Neural cell (in vitro differentiated cells): ENCODE measurements at regions not wholly inside any gene's neighbourhood (a gene's known extent, or its start where the extent isn't known, plus 50 kb on each side); places are given as distances from the start of the nearest gene placed in this dataset.

ENCODE experiments used
- H2AFZ ChIP-seq: fragments of 200-600, 300-800 bp; sonication (generic), shearing (Covaris generic); 2 replicates; pipeline ENCODE4 v1.6.0; 2014; ENCODE audit warnings: low read depth, mild to moderate bottlenecking, antibody characterized with exemption, low read length, moderate library complexity
- H3F3A ChIP-seq: fragments of 200-600 bp; shearing (Covaris generic); 2 replicates; pipeline ENCODE4 v1.6.1; 2016; ENCODE audit warnings: mild to moderate bottlenecking, moderate library complexity, mixed read lengths, antibody characterized with exemption, low read length; ENCODE audit not compliant: insufficient read depth, poor library complexity, severe bottlenecking
- H3K27ac ChIP-seq: fragments of 200-600, 300-800 bp; sonication (generic), shearing (Covaris generic); 2 replicates; pipeline ENCODE4 v1.5.1; 2014; ENCODE audit warnings: mild to moderate bottlenecking, low read length, moderate library complexity
- H3K27me3 ChIP-seq: fragments of 300-800, 200-600 bp; sonication (generic), shearing (Covaris generic); 2 replicates; pipeline ENCODE4 v1.6.0; 2014; ENCODE audit warnings: mild to moderate bottlenecking, low read depth, low read length, moderate library complexity; ENCODE audit not compliant: insufficient read depth
- H3K36me3 ChIP-seq: fragments of 300-800, 200-600 bp; sonication (generic), shearing (Covaris generic); 2 replicates; pipeline ENCODE4 v1.5.1; 2014; ENCODE audit warnings: mild to moderate bottlenecking, antibody characterized with exemption, low read length, moderate library complexity; ENCODE audit not compliant: insufficient read depth
- H3K4me2 ChIP-seq: fragments of 300-800, 200-600 bp; sonication (generic), shearing (Covaris generic); 2 replicates; pipeline ENCODE4 v1.6.0; 2014; ENCODE audit warnings: mild to moderate bottlenecking, low read length
- H3K4me3 ChIP-seq: fragments of 300-800, 200-600 bp; sonication (generic), shearing (Covaris generic); 2 replicates; pipeline ENCODE4 v1.5.1; 2014; ENCODE audit warnings: mild to moderate bottlenecking, low read length, moderate library complexity
- H3K79me2 ChIP-seq: fragments of 200-600 bp; shearing (Covaris generic); replicated peaks from 2 replicates; pipeline ENCODE4 v1.6.0; 2014; ENCODE audit warnings: mild to moderate bottlenecking, low read length, moderate library complexity; ENCODE audit not compliant: insufficient read depth
- H3K9ac ChIP-seq: fragments of 300-800, 200-600 bp; sonication (generic), shearing (Covaris generic); 2 replicates; pipeline ENCODE4 v1.6.1; 2016; ENCODE audit warnings: mild to moderate bottlenecking, low read length, mixed read lengths
- H3K9me2 ChIP-seq: fragments of 200-600 bp; shearing (Covaris generic); 2 replicates; pipeline ENCODE4 v1.6.1; 2016; ENCODE audit warnings: mild to moderate bottlenecking, low read length, mixed read lengths; ENCODE audit not compliant: insufficient read depth
- H3K9me3 ChIP-seq: fragments of 200-600, 300-800 bp; sonication (generic), shearing (Covaris generic); 2 replicates; pipeline ENCODE4 v1.6.1; 2016; ENCODE audit warnings: mild to moderate bottlenecking, mixed run types, low read length, moderate library complexity, mixed read lengths
- H4K20me1 ChIP-seq: fragments of 200-600 bp; shearing (Covaris generic); 2 replicates; pipeline ENCODE4 v1.6.1; 2016; ENCODE audit warnings: mild to moderate bottlenecking, mixed run types; ENCODE audit not compliant: insufficient read depth
- CTCF ChIP-seq: fragments of 450-650 bp; IDR thresholded peaks from 2 replicates; pipeline ENCODE4 v1.5.1; 2014; ENCODE audit warnings: antibody characterized with exemption, mild to moderate bottlenecking, moderate library complexity; ENCODE audit not compliant: poor library complexity, severe bottlenecking
- EP300 ChIP-seq: fragments of 450-650 bp; conservative IDR thresholded peaks from 2 replicates; pipeline ENCODE4 v1.6.1; 2014; ENCODE audit warnings: antibody characterized with exemption, mild to moderate bottlenecking, moderate library complexity; ENCODE audit not compliant: poor library complexity, severe bottlenecking
- EZH2 ChIP-seq: fragments of 200-600, 300-800 bp; shearing (Covaris generic), sonication (generic); IDR thresholded peaks from 2 replicates; pipeline ENCODE4 v1.6.1; 2014; ENCODE audit warnings: antibody characterized with exemption, low read length, borderline replicate concordance, mild to moderate bottlenecking; ENCODE audit not compliant: insufficient read depth, poor library complexity, severe bottlenecking
- MXI1 ChIP-seq: fragments of 450-650 bp; conservative IDR thresholded peaks from 2 replicates; pipeline ENCODE4 v1.6.1; 2014; ENCODE audit warnings: antibody characterized with exemption, mild to moderate bottlenecking; ENCODE audit not compliant: poor library complexity, severe bottlenecking
- POLR2AphosphoS5 ChIP-seq: IDR thresholded peaks from 2 replicates; pipeline ENCODE4 v1.6.1; 2012
- RAD21 ChIP-seq: fragments of 450-650 bp; conservative IDR thresholded peaks from 2 replicates; pipeline ENCODE4 v1.6.1; 2014; ENCODE audit warnings: antibody characterized with exemption, mild to moderate bottlenecking, moderate library complexity
- REST ChIP-seq: IDR thresholded peaks from 2 replicates; pipeline ENCODE4 v1.6.1; 2012; ENCODE audit warnings: borderline replicate concordance
- SMC3 ChIP-seq: fragments of 450-650 bp; conservative IDR thresholded peaks from 2 replicates; pipeline ENCODE4 v1.6.1; 2014; ENCODE audit warnings: antibody characterized with exemption, mild to moderate bottlenecking, moderate library complexity; ENCODE audit not compliant: poor library complexity
- TAF1 ChIP-seq: IDR thresholded peaks from 2 replicates; pipeline ENCODE4 v1.6.1; 2012; ENCODE audit warnings: low read depth

- no peak overlapping the region for H3K4me2 ChIP-seq
- H3K9ac ChIP-seq = no peak overlapping the region
- H2AFZ ChIP-seq = no peak overlapping the region
- no peaks in the 10 kb centered on the region for H3F3A ChIP-seq
- TF ChIP-seq CTCF (no peak), EP300 (no peak), MXI1 (no peak), TAF1 (no peak), SMC3 (no peak), REST (no peak), POLR2AphosphoS5 (no peak), RAD21 (no peak), EZH2 (no peak)
- H3K27ac ChIP-seq = no peak overlapping the region
- H3K9me3 ChIP-seq = no peaks in the 10 kb centered on the region
- H3K9me2 ChIP-seq = no peaks in the 10 kb centered on the region
- no peaks in the 10 kb centered on the region for H3K36me3 ChIP-seq
- no peaks in the 10 kb centered on the region for H3K79me2 ChIP-seq
- no peaks in the 10 kb centered on the region for H4K20me1 ChIP-seq
- H3K27me3 ChIP-seq = no peaks in the 10 kb centered on the region
- H3K4me3 ChIP-seq = no peak overlapping the region
Measured at GRCh38 chr9:129455151-129455995, 165.5 kb downstream of the C9orf50 start.

GRCh38 chr9:129454467-129455067, 166.3 kb downstream of the C9orf50 start:
- no peak overlapping the region for H3K9ac ChIP-seq
- no peaks in the 10 kb centered on the region for H3K9me2 ChIP-seq
- H3K79me2 ChIP-seq = no peaks in the 10 kb centered on the region
- no peak overlapping the region for H2AFZ ChIP-seq
- no peak overlapping the region for H3K4me3 ChIP-seq
- H4K20me1 ChIP-seq = no peaks in the 10 kb centered on the region
- H3F3A ChIP-seq = no peaks in the 10 kb centered on the region
- no peaks in the 10 kb centered on the region for H3K36me3 ChIP-seq
- no peak overlapping the region for H3K4me2 ChIP-seq
- H3K27ac ChIP-seq = no peak overlapping the region
- H3K27me3 ChIP-seq = no peaks in the 10 kb centered on the region
- H3K9me3 ChIP-seq = no peaks in the 10 kb centered on the region
- no peak for TF ChIP-seq REST
- TF ChIP-seq MXI1 = no peak
- no peak for TF ChIP-seq POLR2AphosphoS5
- TF ChIP-seq EP300 = no peak
- no peak for TF ChIP-seq RAD21
